Panc1 (cell line): ENCODE measurements at regions not wholly inside any gene's neighbourhood (a gene's known extent, or its start where the extent isn't known, plus 50 kb on each side); places are given as distances from the start of the nearest gene placed in this dataset.

Experiments
- CTCF ChIP-seq: fragments of 450-650 bp; IDR thresholded peaks from 2 replicates; pipeline ENCODE4 v1.5.1; 2017; ENCODE audit warnings: mild to moderate bottlenecking
- POLR2AphosphoS5 ChIP-seq: IDR thresholded peaks from 2 replicates; pipeline ENCODE4 v1.6.1; 2012; ENCODE audit warnings: mild to moderate bottlenecking, low read depth, low read length, moderate library complexity
- TCF7L2 ChIP-seq: IDR thresholded peaks from 2 replicates; pipeline ENCODE4 v1.6.1; 2011; ENCODE audit warnings: mild to moderate bottlenecking, low read depth, low read length, inconsistent platforms
- TF ChIP-seq, protein P1 (sequence below), 2 experiments: IDR thresholded peaks; 2 replicates each; pipeline ENCODE4 v1.6.1; 2011 to 2012; ENCODE audit warnings: low read depth in 2 of 2, control low read depth in 1 of 2, low read length in 1 of 2, mild to moderate bottlenecking in 1 of 2, moderate library complexity in 1 of 2; ENCODE audit not compliant: insufficient read depth in 1 of 2

GRCh38 chr2:120624738-120625446 is 110.8 kb upstream of the GLI2 start:
- TF ChIP-seq CTCF (no peak), POLR2AphosphoS5 (no peak), TCF7L2 (no peak)
- TF ChIP-seq, protein P1, sequence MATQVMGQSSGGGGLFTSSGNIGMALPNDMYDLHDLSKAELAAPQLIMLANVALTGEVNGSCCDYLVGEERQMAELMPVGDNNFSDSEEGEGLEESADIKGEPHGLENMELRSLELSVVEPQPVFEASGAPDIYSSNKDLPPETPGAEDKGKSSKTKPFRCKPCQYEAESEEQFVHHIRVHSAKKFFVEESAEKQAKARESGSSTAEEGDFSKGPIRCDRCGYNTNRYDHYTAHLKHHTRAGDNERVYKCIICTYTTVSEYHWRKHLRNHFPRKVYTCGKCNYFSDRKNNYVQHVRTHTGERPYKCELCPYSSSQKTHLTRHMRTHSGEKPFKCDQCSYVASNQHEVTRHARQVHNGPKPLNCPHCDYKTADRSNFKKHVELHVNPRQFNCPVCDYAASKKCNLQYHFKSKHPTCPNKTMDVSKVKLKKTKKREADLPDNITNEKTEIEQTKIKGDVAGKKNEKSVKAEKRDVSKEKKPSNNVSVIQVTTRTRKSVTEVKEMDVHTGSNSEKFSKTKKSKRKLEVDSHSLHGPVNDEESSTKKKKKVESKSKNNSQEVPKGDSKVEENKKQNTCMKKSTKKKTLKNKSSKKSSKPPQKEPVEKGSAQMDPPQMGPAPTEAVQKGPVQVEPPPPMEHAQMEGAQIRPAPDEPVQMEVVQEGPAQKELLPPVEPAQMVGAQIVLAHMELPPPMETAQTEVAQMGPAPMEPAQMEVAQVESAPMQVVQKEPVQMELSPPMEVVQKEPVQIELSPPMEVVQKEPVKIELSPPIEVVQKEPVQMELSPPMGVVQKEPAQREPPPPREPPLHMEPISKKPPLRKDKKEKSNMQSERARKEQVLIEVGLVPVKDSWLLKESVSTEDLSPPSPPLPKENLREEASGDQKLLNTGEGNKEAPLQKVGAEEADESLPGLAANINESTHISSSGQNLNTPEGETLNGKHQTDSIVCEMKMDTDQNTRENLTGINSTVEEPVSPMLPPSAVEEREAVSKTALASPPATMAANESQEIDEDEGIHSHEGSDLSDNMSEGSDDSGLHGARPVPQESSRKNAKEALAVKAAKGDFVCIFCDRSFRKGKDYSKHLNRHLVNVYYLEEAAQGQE (IDR thresholded peaks at IDR 0.05; ENCODE audit: insufficient read depth in 1 of 2, low read depth in 2 of 2, low read length in 1 of 2) = no peak
